GM19240 (cell line): ENCODE measurements at regions not wholly inside any gene's neighbourhood (a gene's known extent, or its start where the extent isn't known, plus 50 kb on each side); places are given as distances from the start of the nearest gene placed in this dataset.

ENCODE experiments used
- DNase-seq: peaks from one replicate; pipeline ENCODE4 v3.0.0; 2011; ENCODE audit warnings: low spot score; ENCODE audit not compliant: insufficient read length

DNA sequence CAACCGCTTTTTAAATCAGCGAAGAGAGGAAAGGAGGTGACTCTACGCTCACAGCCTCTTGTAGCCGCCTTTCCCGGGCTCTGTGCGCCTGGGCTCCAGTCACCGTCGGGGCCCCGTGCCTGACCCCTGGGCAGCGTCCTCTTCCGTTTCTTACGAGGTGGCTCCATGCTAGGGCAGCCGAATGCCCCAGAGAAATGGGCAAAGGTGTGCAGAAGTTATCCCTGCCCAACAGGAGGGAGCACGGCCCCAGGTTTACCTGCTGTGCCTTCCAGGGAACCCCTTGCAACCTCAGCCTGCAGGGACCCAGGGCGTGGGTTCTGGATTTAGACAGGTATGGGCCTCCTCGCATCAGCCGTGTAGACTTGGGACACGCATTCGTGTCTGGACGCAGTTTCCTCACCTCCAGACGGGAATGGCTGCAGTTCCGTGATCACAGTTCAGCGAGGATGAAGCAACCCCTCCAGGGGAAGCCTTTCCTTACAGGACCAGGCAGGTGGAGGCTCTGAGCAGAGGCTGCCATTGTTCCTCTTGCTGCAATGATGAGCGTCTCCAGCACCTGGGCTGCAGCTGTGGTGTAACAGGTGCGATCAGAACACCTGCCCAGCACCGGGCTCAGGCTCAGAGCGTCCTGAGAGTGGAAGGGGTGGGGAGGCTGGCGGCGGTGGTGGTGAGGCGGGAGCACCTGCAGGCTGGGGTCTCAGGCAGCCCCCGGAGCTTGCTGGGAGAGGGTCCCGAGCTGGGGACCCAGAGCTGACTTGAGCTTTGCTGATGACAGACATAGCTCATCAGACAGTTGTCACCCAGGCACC lies 81.3 kb upstream of the BHLHE23 start:
- no peak for DNase-seq

DNA sequence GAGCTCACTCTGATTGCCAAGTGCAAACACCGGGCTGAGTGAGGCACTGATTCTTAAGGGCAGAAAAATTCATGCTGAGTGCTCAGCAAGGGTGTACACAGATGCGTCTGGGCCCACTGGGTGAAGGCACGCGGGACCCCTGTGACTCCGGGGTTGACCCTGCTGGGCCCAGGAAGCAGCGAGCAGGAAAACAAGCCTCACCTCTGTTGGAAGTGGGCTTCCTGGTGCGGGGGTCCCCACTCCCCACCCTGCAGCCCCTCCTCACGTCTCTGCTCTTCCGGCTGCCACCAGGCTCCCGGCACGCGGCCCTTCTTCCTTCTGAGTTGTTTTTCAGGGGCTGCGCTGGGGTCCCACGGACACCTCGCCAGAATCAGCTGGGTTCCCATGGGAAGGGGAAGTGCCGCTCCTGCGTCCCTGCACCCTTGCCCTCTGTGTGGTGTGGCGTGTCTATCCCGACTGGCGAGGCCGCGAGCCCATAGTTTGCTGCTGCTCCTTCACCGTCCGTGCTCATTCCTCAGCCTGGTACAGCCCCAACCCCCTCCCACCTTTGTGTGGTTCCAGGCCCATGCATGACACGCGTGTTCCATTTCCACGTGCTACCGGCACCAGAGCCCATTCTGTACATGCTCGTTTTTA lies 80.6 kb upstream of the BHLHE23 start:
- no peak for DNase-seq

DNA sequence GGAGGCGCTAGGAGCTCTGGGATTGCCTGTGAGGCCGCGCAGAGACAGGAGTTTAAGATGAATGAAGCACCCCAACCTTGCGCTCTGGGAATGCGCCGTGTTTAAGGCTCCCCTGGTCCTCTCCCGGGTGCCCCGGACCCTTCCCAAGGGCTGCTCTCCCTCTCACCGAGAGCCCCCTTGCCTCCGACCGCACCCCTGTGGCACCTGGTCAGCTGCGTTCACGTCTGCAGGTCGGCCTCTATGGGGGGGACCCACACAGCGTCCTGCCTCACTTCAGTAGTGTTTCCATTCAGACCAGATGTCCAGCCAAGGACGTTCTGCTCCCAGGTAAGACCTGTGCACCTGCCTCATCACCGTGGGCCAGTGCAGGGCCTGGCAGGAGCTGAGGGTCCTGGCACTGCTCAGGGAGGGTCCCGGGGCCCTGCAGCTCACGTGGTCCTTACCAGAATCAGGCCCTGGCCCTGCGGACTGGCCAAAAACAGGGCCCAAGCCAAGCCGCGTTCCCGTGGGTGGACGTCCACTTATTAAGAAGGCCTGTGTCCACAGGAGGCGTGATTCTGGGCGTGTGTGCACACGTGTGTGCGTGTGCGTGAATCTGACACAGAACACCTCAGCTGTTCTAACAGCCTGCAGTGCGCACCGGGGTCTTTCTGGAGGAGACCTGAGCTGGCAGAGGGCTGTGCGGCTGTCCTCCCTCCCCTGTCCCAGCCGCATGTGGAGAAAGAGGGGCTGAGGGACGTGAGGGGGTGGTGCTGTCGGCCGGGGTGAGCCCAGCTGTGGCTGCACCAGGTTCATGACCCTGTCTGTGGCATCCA lies 79.9 kb upstream of the BHLHE23 start:
- DNase-seq, result no peak

DNA sequence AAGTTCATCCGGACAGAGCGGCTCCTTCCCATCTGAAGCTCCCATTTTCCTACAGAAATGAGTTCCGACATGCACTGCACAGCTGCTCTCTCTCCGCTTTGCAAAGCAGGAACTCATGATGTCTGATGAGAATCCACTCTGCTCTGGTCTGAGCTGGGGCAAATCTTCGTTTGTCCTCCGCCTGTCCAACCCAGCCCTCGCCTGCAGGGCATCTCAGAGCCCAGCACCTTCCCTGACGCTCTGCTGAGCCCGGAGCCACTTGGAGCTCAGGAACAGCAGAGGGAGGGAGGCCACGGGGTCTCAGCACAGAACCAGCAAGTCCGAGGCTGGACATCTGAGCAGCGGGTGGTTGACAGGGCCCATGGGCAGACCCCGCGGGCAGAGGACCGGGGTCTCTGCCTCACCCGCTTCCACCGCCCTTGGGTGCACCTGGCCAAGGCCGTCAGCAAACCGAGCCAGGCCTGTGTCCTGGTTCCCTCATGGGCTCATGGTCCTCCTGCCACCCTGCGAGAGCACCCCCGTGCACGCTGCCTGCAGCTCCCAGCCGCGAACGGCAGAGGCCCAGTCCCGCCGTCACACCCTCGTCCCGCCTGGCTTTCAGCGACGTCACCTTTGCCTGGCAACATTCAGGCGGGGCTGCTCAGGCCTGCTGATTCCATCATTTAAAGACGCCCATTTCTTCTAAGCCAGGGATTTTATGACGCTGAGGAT lies 78.5 kb upstream of the BHLHE23 start:
- DNase-seq, result no peak

DNA sequence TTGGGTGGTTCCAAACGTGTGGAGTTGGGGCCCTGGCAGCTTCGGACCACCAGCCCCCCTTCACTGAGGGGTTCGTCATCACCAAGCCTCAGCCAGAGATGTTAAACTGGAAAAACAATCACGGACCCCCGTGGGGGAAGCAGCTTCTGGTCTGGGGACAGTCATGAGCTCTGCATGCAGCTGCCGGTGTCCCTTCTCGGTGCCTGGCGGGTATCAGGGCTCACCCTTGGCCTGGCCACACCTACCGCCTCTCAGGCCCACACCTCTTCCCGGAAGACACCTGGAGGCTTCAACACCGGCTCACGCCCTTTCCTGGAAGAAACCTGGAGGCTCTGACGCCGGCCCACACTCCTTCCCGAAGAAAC lies 77.8 kb upstream of the BHLHE23 start:
- DNase-seq, result no peak

DNA sequence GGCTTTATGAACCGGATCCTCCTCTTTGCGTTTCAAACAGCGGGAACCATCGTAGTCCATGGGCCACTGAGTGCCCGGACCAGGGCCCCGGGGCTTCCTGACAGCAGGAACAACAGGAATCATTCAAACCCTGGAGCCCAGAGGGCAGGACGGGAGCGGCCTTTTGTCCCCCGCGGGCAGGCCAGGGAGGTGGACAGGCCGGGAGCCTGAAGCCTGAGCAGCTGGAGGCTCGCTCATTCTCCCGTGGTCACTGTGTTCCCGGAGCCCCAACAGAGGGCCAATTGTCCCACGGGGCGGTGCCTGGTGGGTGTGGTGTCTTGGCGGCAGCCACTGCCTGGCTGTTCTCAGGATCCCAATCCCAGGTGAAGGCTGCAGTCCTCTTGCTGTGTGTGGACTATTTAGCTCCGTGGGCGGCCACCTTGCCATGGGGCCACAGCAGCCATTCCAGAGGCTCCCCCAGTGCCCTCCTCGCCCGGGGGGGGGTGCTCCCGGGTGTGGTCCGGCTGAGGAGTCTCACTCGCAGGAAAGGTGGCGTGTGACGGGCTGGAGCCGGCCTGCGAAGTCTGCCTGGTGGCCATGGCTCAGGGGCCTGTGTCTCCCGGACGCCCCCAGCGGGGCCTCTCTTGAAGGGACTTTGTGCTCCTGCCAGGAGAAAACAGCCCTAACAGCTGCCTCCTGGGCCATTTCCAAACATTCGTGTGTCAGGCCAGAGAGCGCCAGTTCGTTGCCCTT lies 77.2 kb upstream of the BHLHE23 start:
- DNase-seq, result no peak

DNA sequence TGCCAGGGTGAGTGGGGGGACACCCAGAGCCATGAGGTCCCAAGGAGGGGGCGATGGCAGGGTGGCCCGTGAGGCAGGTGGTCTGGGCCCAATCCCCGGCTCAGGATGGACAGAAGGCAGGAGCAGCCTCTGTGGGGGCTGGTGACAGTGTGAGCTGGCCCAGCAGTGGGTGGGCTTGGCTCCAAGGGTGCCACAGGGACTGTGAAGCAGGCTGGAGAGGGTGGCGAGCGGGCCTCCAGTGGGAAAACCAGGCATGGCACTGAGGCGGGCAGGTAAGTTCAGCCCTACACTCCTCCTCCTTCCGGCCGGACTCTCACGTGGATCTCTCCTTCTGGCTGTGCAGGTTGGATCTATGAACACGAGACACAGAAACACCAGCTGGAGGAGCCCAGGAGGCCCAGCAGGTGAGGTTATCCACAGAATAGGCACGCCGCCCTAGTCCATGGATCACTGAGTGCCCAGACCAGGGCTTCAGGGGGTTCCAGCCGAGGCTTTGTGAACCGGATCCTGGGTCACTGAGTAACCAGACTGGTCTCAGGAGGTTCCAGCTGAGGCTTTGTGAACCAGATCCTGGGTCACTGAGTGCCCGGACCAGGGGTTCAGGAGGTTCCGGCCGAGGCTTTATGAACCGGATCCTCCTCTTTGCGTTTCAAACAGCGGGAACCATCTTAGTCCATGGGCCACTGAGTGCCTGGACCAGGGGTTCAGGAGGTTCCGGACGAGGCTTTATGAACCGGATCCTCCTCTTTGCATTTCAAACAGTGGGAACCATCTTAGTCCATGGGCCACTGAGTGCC lies 76.4 kb upstream of the BHLHE23 start:
- DNase-seq, result no peak

DNA sequence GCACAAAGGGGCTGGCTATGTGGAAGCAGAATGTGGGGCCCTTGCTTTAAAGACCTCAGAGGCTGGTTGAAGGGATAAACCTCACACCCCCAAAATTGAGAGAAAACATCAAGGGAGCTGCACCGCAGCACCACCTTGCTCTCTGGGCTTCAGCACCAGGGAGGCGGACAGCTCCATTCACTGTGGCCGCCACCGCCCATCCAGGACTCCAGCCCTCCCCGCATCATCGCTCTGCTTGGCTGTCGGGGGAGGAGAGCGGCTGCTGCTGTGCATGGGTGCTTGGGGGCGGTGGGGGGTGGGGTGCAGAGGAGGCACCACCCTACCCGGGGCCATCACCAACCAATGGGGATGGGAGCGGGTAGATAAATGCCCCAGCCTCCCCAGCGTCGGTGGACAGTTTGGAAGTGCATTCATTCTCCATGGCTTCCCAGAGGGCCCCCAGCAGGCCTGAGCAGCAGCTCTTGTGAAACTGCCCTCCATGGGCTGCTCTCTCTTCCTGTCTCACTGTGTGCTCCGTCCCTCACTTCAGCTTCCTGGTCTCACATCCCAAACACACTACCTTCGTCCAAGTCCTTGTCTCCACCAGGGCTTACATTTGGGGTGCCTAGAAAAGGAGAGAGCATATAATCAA lies 75.7 kb upstream of the BHLHE23 start:
- DNase-seq, result peak; percentile 52

DNA sequence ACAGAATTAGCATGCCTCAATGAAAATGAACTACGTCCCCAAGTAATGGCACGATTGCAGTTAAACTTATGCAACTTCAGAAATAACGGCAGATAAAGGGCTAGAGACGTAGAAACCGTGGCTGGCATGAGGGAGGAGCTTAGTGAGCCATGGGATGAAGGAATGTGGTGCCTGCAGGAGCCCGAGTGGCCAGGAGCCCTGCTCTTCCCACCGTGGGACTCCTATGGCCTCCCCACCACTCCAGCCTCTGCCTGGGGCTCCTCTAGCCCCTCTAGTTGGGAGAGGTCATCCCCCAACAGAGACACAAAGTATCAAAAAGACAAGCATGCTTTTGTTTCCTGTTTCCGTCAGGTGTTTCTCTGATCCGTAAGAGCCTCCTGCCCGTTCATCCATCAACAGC lies 75.1 kb upstream of the BHLHE23 start:
- no peak for DNase-seq

DNA sequence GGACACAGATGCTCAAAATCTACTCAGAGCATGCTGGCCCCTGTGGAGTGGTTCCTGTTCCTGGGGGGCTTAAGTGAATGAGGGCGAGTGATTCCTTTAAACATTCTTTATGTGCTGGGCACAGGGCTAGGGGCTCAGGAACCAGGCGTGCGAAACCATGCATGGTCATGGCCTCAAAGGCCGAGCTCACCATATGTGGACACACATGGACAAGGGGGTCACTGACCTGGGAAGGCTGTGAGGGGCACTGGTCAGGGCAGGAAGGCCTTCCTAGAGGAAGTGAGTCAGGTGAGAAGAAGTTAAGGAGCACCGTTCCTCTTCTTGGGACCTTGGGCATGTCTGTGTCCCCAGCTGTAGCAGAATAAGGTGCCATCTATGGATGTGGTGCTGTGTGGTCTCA lies 74.6 kb upstream of the BHLHE23 start:
- DNase-seq, result no peak

DNA sequence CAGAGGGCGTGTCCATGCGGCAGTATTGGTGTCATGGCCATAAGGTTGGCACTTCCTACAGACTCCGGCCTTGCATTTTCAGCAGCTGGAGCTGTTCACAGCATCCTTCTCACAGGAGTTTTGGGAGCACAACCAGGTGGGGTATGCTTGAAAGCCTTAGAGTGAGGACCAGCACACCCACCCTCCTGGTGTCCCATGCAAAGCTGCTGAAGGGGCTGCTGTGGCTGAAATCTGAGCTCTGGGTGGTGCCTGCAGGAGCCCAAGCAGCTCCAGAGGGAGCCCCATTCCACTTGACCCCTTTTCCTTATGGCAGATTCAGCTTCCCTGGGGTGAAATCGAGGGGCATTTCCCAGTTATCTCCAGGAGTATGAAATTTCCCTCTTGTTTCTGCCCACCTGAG lies 74.0 kb upstream of the BHLHE23 start:
- DNase-seq, result no peak

DNA sequence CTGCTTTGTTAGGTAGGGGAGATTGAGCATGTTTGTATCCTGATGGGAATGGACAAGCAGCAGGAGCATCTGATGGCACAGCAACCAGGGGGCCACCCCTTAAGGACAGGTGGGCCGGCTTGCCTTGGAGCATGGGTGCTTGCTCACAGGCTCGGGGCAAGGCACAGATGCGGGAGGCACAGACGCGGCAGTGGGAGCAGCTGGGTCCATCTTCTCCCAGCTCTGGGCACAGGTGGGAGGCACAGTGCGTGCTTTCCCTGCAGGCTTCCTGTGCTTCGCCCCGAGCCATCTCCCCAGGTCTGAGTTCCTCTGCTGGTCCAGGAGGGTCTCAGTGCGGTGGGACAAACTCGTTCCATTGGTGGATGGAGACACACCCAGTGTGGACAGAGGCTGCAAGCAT lies 73.6 kb upstream of the BHLHE23 start:
- DNase-seq, result no peak

DNA sequence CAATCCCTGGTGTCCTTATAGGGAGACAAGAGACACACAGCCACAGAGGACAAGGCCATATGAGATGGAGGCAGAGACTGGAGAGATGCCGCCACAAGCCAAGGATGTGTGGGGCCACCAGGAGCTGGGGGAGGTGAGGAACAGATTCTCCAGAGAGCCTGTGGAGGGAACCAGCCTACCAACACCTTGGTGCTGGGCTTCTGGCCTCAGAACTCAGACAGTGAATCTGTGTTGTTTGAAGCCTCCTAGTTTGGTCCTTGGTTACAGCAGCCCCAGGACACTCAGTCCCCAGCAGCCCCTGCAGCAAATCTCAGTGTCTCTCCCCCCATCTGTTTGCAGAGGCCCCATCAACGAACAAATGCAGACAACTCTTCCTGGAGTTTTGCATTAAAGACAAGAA lies 73.2 kb upstream of the BHLHE23 start:
- no peak for DNase-seq

DNA sequence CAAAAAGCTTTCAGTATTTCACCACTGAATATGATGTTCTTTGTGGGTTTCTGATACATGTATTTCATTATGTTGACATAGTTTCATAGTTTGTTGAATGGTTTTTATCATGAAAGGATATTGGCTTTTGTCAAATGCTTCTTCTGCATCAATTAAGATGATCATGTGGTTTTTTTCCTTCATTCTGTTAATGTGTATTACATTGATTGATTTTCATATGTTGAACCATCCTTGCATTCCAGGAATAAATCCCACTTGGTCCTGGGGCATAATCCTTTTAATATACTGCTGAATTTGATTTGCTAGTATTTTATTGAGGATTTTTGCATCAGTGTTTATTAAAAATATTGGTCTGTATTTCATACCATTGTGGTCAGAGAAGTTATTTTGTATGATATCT lies 70.9 kb upstream of the BHLHE23 start:
- no peak for DNase-seq

DNA sequence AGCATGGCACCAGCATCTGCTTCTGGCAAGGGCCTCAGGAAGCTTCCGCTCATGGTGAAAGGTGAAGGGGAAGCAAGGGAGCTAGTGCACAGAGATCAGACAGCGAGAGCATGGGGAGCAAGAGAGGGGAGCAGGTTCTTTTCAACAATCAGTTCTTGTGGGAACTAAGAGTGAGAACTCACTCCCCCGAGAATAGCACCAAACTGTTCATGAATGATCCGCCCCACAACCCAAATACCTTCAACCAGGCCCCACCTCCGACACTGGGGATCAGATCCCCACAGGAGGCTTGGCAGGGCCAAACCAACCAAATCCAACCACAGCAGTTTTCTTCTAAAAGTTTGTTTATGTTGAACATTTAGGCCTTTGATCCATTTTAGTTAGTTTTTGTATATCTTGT lies 69.7 kb upstream of the BHLHE23 start:
- DNase-seq, result no peak

DNA sequence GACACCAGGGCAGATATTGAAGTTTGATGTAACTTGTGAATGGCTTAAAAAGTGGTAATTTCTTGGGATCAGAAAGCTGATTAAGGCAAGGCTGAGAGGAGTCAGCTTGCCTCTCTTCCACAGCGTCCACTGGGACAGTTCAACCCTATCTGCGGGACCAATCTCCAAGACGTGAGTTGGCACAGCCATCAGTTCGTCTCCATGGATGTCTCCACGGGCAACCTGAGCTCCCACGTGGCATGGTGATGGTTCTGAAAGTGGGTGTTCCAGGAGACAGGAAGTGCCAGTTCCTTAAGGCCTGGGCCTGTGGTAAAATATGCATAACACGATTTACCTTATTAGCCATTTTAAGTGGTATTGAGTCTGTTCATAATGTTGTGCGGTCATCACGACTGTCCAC lies 67.9 kb upstream of the BHLHE23 start:
- DNase-seq, result no peak

DNA sequence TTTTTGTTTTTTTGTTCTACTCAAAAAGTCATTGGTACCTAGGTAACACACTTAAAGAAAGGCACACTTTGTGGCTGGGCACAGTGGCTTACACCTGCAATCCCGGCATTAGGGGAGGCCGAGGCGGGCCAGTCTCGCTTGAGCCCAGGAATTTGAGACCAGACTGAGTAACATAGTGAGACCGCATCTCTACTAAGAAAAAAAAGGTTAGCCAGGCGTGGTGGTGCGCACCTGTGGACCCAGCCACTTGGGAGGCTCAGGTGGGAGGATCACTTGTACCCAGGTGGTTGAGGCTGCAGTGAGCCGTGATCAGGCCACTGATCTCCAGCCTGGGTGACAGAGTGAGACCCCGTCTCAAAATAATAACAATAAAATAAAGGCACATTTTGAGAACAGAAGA lies 67.4 kb upstream of the BHLHE23 start:
- no peak for DNase-seq

DNA sequence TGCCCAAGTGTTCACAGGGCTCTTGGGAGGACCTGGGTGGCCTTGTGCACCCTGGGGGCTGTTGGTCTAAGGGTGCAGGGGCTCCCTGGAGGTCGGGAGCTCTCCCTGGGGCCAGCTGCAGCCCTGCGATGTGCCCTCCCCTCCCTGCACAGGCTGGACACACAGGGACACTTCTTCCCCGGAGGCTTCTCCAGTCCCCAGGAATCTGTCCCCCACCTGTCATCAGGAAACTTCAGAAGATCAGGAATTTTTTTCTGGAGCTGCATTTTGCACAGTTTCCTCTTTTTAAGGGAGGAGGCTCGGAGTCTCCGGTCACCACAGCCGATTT lies 66.9 kb upstream of the BHLHE23 start:
- no peak for DNase-seq

DNA sequence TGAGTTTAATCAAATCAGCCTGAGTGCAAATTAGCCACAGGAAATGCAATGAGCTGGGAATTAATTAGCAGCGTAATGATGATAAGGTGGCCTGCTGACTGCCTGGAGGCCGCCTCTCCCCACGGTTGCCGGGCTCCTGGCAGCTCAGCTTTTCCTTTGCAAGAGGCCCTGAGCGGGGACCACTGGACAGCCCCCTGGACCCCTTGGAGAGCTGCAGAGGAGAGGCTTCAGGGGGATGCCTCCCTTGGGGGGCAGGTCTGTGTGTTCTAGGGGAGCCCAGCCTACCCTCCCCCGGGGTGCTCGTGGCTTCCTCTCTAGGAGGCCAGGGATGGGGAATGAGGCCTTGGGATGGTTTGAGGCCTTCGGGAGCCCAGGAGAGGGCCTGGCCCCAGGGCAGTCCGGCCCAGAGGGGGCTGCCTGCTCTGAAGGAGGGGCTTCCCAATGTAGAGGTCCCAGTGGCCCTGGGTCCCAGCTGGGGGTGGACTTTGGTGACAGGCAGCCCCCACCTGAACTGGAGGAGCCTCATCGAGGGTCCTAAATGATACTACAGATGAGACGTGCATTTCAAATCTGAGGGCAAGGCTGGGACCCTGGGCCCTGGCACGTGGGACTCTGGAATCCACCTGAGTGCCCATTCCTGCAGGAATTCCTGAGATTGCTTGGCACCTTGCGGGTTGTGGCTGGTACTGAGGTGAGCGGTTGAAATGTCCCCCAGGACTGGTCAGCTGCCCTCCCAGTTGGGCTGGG lies 66.4 kb upstream of the BHLHE23 start:
- DNase-seq, result no peak
